ENCODE measurements at regions not wholly inside any gene's neighbourhood (a gene's known extent, or its start where the extent isn't known, plus 50 kb on each side); places are given as distances from the start of the nearest gene placed in this dataset.

- no peak for DNase-seq (ENCODE audit: low read depth in 3 of 3)
Measured at GRCh38 chr17:45715787-45716186, 68.3 kb upstream of the CRHR1 start.

GRCh38 chr17:45718791-45719190, 65.3 kb upstream of the CRHR1 start:
- DNase-seq (ENCODE audit: low read depth in 3 of 3), result no peak

GRCh38 chr17:45719335-45720071, 64.6 kb upstream of the CRHR1 start:
- DNase-seq (ENCODE audit: low read depth in 3 of 3), result no peak

GRCh38 chr17:45720386-45720785, 63.7 kb upstream of the CRHR1 start:
- DNase-seq (ENCODE audit: low read depth in 3 of 3), result no peak

- no peak for DNase-seq (ENCODE audit: low read depth in 3 of 3)
Measured at GRCh38 chr17:45722161-45722560, 62.0 kb upstream of the CRHR1 start.

- no peak for DNase-seq (ENCODE audit: low read depth in 3 of 3)
Measured at GRCh38 chr17:45729294-45729907, 54.7 kb upstream of the CRHR1 start.

- no peak for DNase-seq (ENCODE audit: low read depth in 3 of 3)
Measured at GRCh38 chr17:45730192-45730591, 53.9 kb upstream of the CRHR1 start.

- DNase-seq (ENCODE audit: low read depth in 3 of 3), result no peak
Measured at GRCh38 chr17:45731459-45731858, 52.7 kb upstream of the CRHR1 start.

GRCh38 chr17:45732926-45733505, 51.1 kb upstream of the CRHR1 start:
- no peak for DNase-seq (ENCODE audit: low read depth in 3 of 3)

- DNase-seq (ENCODE audit: low read depth in 3 of 3), result no peak
Measured at GRCh38 chr17:45733781-45734180, 50.3 kb upstream of the CRHR1 start.

Data from stimulated activated CD4-positive, alpha-beta T cell treated with anti-CD3 and anti-CD28 coated beads, TNF-alpha, amount 100 ng/mL, for 24 hours (primary cell).